Stimulated activated CD8-positive, alpha-beta memory T cell treated with anti-CD3 and anti-CD28 coated beads, Interleukin-15, amount 100 ng/mL, for 48 hours (primary cell): ENCODE measurements at regions not wholly inside any gene's neighbourhood (a gene's known extent, or its start where the extent isn't known, plus 50 kb on each side); places are given as distances from the start of the nearest gene placed in this dataset.
"Not testable (repeated sequence)": the region's sequence is repeated elsewhere in the genome, so short reads cannot be mapped to it uniquely, and the experiment has no call there.

Experiments
- DNase-seq, 2 donors: peaks; one replicate each; pipeline ENCODE4 v3.0.0-alpha.2; 2020; ENCODE audit warnings: low read depth in 2 of 2

DNA sequence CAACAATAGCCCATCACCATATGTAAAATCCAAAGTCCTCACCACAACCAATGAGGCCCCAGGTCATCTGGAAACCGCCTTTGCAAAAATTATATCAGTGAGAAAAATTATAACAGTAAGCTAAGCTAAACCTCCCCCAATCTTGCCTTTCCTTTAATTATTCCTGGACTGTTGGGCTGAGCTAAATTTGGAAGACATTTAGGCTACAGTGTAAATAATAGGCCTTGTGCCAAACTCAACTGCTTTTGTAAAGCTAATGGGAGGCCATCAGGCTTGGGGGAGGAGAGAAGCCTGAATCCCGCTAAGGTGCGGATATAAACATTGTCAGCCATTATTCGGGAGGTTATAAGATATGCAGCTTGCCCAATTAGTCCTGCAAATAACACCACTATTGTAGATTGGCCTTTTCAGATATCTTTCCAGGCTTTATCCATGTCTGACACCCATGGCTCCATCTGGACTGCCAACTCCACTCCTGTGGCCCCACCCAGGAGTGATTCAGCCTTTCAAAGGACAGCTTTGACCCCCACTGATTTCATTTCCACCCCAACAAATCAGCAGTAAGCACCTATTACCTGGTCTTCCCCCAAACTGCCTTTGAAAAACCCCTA, 53.0 kb upstream of the CA12 start:
- no peak for DNase-seq

DNA sequence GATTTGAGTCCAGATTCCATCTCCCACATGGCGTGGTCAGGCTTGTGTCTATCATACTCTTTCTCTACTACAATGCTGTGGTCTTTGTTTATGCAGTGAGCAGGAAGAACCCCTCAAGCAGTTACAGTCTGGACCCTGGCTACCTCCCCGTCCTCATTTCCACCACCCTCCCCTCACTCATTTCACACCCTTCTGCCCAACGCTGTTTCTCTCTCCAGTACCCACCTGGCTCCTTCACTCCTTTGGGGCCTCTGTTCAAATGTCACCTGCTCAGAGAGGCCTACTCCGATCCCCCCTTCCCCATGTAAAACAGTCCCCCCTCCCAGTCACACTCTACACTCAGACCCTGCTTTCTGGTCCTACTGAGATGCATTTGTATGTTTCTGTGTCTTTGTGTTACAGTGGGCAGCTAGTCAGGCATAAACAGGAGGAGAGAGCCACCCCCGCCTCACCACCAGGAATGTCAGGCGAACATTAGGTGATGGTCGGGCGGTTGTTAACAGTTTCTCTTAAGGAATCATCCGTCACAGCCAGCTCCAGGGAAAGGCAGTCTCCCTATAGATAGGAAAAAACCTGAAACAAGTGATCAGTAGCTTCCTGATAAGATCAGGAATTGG, 53.7 kb upstream of the CA12 start:
- no peak for DNase-seq

DNA sequence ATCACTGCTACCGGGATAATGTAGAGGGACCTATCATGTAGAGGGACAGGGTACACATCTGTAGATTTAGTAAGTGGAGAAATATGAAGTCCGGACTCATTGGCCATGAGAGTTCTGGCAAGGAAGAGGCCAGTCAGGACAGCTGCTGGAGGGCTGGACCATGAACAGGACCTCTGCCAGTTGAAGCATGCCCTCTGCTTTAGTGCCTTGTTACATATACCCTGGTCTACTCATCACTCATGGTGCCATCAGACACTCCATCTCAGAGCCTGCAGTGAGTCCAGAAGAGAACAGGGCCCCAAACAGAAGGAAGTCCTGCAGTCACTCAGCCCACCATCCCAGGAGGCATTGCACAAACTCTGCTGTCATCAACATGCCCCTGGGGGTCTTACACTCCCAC, 54.7 kb upstream of the CA12 start:
- no peak for DNase-seq

DNA sequence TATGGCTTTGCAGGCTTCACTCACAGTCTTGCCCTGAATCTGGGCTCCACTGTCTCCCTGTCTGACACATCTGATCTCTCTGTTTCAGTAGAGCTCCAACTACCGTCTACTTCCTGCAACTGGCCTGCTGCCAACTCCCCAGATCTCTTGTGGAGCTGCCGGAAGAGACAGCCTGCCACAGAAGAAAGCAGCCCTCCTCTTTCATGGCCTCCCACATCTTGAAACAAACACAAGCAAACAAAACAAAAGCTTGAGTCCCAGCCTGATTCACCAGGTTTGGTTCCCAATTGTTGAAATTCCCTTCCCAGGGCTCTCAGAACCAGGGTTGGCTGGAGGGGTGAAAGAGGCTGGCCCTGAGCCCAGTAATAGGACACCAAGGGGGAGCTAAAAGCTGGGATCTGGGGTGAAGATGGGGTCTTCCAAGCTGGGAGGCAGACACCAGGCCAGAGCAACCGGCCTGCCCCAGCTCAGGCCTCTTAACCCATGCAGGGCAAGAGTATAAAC, 55.3 kb upstream of the CA12 start:
- peak; percentile 32 to 49 for DNase-seq

DNA sequence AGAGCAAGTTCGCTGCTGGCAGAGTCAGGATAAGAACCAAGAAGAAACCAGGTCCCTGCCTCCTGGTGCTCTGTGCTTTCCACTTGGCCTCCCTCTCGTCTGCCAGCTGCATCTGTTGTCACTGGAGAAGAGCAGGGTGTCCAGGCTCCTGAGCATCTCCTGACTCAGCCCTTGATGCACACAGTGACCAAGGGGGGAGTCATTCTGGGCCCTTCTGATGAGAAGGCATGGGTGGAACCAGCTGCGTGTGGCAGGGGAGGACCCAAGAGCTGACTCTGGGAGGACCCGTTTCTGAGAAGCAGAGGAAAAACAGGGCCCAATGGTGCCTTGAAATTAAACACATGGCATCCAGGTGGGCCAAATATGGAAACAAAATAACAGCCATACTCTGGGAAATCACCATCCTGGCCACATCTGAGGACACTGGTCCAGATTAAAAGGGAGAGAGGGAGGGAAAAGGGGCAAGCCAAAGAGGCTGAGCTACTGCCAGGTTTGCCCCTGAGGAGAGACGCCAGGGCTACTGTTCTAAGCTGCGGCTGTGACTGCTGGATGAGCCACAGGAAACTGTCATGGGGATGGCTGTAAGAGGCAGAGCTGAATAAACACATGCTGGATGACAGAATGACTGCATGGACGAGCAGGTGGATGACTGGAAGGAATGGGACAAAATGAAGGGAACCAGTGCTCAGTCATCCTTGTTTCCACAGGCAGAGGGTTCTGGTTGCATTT, 58.1 kb upstream of the CA12 start:
- DNase-seq: no peak

DNA sequence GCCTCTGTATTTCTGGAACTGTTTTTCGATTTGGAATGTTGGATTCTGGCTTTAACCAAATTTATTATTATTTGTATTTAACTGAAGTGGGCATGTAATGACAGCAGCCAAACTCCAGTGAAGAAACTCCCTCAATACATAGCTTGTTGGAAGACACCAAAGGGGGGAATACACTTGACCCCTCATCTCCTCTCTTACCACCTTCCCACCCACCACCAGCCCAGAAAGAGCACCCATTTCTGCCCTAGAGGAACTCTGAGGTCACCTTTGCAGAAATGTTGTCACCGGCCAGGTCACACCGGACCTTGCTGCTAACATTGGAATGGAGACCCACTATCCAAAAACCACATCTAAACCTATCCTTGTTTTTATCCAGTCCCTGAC, 58.6 kb upstream of the CA12 start:
- no peak for DNase-seq

DNA sequence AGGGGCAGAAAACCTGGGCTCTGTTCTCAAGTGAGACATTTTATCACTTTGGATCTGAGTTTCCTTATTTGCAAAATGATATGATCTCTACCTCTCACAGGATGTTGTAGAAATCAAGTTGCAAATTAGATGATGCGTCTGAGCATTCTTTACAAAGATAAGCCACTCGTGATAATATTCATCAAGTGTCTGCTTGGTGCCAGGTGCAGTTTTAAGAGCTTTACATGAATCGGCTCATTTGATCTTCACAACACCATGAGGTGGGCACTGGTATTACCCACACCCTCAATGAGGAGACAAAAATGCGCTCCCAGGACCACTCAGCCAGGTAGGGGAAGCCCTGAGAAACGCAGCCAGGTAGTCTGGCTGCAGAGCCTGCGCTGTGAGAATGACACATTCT, 59.1 kb upstream of the CA12 start:
- no peak for DNase-seq

DNA sequence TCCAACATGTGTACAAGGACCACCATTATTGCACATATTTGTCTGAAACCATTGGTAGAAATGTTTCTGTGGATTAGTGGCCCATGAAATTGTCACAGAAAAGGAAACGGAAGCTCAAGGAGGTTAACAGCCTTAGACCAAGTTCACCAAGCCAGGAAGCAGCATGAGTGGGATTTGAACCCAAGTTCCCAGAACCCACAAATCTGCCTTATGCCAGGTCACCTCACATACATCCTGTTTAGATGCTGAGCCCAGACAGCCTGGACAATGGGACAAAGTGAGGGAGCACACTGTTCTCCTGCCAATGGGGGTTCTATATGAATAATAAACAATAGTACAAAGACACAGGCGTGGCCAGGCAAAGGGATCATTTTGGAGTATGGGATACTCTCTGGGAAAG, 59.6 kb upstream of the CA12 start:
- DNase-seq: no peak

DNA sequence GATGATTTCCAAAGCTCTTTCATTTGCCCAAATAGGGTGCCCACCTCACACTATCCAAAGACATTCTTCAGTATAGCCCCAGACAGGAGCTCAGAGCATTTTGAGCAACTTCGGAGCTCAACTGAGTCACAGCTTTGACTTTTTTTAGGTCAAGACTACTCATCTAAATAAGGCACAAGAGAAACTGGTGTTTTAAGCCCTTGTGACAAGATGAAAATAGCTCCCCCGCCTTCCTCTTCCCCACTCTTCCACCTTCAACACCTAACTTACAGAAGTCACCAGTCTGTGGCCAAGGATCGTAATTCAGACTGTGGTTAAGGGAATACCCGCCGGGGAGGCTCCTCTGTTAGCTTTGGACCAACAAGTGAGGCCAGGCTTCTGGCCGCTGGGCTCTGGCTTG, 60.4 kb upstream of the CA12 start:
- DNase-seq: no peak

DNA sequence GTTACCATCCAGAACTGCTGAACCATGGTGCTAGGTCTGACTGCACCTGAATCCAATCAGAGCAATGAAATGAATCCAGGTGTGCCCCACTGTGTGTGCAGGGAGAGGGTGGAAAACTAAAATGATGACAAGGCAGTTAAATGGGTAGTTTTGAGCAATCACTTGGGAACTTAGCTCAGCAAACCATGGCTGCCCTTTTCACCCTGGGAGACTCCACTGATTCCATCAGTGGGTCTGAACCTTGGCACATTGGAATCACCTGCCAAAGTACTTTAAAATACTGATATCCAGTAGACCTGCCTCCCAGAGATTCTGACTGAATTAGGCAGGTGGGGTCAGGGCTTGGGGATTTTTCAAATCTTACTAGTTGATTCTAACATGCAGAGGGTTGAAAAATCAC, 59.8 kb upstream of the USP3 start:
- no peak for DNase-seq

DNA sequence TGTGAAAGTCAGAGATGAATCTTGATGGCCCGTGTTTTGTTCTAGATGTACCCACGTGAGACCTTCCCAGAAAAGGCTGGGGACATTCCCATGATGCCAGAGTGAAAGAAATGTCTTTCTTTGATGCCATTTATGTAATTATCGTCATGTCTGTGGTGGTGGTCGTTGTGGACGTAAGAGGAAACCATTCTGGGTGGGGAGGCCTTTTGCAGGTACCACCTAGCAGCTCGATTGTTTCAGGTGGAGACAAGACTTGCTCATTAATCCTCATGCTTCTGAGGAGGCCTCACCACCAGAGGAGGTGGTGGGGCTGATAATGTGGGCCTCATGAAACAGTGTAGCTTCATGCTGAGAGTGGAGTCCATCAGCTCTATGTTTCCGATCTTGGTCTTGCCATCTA, 58.1 kb upstream of the USP3 start:
- DNase-seq: no peak

DNA sequence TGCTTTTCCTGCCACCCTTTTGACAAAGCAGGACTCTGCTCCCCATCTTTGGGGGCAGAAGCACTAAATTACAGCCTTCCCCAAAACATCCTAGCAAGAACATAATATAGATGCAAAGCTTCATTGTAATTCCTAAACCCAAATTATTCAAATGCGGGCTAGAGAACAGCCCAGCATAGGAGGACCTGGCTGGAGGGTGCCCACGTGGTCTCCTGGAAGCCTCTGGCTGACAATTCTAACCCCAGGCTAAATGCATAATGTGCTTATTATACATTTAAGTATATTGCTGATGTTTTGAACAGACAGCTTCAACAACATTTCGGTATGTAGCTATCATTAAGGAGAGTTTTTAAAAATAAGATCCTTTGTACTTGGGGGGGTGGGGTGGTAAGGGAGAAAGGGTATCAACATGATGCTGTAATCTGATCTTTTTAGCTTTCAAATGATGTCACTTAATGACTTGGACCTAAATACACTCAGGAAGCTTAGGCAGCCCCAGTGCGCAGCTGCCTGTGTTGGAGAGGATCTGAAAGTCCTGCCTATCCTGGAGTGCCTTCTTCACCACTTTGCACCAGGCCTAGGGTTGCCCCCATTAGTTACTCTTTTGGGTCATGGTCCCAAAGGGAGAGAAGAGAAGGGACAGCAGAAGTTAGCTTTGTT, 57.2 kb upstream of the USP3 start:
- DNase-seq: no peak

DNA sequence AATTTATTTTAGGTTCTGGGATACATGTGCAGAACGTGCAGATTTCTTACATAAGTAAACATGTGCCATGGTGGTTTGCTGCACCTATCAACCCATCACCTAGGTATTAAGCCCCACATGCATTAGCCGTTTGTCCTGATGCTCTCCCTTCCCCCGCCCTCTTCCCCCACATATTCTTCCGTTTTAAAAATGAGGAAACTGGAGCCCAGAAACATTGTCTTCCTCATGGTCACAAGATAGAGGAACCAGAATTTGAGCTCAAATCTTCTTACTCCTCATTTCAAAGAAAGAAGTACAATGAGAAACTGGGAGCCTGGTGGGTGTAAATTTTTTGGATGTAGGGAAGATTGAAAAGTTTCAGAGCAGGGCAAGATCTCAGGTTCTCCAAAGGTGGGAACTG, 56.1 kb upstream of the USP3 start:
- DNase-seq: no peak

DNA sequence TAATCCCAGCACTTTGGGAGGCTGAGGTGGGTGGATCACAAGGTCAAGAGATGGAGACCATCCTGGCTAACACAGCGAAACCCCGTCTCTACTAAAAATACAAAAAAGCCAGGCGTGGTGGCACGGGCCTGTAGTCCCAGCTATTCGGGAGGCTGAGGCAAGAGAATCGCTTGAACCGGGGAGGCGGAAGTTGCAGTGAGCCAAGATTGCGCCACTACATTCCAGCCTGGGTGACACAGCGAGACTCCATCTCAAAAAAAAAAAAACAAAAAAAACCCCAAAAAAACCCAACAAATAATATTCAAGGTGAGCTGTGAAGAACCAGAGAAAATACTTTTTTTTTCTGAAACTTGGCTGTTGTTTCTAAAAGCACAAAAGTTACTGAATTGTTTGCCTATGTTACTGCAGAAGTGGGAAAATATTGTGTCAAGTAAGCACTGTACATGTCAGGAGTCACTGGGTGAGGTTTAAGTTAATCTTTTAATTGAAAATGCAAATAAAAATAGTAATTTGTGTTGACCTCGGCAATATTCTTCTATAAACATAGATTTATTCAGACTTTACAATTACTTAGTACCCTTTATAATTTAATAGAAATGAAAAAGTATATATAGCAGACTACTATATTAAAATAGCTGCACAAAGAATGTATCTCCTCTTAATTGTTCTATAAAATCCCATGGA, 55.4 kb upstream of the USP3 start:
- DNase-seq: not testable (repeated sequence)

DNA sequence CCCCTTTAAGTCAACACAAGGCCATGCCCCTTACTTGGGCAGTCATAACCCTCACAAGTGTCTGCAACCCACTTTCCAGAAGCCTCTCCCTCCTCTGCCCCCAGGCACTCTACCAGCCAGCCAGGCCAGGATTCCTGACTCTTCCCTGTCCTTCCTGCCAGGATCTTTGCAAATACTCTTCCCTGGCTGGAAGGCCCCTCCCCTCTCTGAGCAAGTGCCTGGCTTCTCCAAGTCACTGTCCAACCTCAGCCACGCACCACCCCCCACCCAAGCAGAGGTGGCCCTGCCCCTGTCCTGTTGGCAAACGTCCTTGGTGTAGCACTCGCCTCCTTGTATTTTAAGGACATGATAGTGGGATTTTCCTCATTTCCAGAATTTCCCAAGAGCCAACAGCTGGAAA, 54.7 kb upstream of the USP3 start:
- DNase-seq: no peak

DNA sequence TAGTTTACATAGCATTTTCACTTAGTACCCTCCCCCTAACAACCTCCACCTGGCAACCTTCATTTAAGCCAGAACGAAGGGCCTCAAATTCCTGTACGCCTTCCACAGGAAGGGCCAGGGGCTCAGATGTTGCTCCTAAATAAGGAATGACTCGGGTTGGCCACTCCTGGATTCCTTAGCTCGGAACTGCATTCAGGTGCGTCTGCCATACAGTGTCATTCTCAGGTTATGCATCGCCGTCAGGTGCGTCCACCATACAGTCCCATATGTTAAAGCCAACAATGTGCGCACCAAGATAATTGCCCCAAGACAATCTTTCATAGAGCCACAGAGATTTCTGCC, 53.5 kb upstream of the USP3 start:
- DNase-seq: no peak

DNA sequence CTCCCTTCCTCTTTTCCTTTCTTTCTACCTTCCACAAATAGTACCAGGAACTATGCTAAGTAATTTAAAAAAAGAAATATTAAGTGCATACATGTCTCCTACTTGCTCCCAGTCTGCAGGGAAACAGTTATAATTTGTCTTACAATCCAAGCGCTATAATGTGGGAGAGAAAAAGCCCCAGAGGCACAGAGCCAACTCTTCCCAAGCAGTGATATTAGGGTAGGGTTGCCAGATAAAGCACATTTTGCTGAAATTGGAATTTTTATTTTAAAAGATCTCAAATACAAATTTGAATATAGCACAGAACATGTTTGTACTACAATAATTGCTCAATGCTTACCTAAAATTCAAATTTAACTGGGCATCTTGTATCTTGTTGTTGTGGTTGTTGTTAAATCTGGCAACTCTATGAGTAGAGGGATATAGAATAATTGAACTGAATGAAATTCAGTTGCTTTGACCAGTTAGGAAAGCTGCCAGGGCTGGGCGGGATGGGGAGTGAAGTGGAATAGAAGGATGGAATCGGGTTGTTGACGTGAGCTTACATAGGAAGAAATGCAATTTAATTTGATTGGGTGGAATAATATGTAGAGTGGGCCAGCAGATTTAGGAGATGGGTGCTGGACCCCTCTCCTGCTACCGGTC, 52.6 kb upstream of the USP3 start:
- DNase-seq: no peak

DNA sequence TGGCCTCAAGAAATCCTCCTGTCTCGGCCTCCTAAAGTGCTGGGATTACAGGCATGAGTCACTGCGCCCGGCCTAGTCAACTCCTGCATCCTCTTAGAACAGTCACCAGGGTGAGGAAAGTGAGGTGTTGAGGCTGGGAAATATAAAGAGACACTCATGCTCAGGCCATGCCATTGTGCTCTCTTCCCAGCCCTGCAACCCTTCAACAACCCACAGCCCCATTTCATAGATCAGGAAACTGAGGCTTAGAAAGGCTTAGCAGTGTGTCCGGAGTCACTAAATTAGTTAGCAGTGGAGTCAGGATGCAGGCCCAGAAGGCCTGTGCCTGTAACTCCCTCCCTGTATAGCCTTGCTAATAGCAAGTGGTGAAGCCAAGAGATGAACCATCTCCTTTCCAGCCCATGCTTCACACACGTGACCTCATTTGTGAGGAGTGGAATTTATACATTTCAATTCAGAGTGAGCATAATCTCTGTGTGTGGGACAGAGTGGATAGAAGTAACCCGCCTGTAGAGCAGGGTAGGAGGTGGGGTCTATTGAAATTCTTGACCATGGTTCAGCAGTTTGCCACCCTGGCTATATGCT, 51.7 kb upstream of the USP3 start:
- no peak for DNase-seq

DNA sequence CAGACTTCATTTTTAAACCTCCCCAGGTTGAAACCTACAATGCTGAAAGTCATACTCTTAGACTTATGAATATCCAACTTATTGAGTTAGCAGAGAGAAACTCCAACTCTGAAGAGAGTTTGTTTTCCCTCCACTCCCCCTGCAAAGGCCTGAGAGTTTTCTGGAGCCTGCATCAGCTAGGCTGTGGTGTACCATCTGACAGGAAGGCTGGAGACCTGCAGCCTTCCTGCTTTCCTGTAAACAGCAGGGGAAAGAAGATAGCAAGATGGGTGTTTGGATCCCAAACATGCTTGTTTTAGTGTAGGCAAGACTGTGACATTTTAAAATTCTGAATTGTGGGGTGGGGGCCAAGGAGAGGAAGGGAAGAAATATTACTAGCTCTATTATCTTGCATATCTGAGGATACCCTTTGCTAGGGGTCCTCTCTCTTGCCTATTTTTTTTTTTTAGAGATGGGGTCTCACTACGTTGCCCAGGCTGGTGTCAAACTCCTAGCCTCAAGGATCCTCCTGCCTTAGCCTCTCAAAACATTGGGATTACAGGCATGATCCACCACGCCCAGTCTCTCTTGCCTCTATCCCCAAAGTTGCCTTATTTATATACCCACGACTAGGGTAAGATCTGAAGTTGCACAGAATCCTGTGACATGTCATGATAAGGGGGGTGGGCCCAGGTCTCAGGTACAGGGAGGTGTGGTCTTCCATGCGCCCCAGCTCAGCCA, 51.0 kb upstream of the USP3 start:
- DNase-seq: no peak

DNA sequence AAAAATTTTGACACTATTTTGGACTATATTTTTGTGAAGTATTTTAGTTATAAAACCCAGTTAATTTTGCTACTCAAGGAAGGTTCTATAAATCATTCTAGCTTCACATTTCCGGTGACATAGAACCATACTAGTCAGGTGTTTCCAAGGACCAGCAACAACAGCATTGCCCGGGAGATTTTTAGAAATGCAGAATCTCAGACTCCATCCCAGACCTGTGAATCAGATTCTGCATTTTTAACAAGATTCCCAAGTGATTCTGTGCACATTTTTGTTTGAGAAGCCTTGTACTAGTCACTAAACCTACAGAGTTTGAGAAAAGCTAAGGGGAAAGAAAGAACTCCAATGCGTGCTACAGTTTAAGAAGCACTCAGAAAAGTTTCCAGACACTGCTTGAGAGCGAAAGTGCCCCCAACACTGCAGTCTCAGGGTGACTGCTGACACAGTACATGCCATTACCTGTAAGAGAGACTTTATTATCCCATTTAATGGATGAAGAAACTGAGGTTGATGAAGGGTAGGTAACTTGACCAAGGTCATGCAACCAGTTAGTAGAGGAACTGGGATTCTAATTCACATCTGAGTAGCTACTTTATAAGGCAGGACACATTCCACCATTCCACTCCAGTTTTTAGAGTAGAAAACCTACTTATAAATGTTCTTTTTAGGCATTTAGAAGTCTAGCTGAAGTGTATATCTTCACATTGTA, 49.7 kb upstream of the USP3 start:
- no peak for DNase-seq
